Uterus (tissue), 2 donors: ENCODE measurements at regions not wholly inside any gene's neighbourhood (a gene's known extent, or its start where the extent isn't known, plus 50 kb on each side); places are given as distances from the start of the nearest gene placed in this dataset.

Experiments
- POLR2A ChIP-seq, 2 donors: fragments of 450-650 bp; IDR thresholded peaks; one replicate each; pipeline ENCODE4 v1.6.1; 2016; ENCODE audit warnings: antibody characterized with exemption in 2 of 2, mild to moderate bottlenecking in 1 of 2, moderate library complexity in 1 of 2
- TF ChIP-seq, protein P1 (sequence below), 4 experiments: fragments of 200-600 bp in 2 of 4; fragments of 450-650 bp in 2 of 4; sonication (generic) in 2 of 4; IDR thresholded peaks; one replicate each; pipeline ENCODE4 v1.5.1; 2016 to 2019; ENCODE audit warnings: antibody characterized with exemption in 4 of 4, mild to moderate bottlenecking in 2 of 4, moderate library complexity in 1 of 4

DNA sequence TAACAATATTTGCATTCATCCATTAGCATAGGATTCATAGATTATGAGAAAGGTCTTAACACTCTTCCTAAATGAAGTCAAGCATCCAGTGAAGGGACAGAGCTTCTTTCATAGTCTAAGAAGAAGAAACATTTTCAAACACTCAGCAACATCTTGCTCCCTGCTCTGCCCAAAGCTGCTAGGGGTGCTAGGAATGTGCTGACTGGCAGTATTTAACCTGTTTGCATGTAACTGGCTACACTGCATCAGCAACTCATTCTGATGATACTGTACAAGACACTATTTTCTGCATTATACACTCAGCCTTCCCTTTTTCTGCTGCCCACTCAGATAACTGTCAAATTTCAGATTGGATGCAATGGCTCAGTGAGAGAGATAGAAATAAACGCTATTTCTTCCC is 495.1 kb upstream of the ARID1B start:
- TF ChIP-seq, protein P1, sequence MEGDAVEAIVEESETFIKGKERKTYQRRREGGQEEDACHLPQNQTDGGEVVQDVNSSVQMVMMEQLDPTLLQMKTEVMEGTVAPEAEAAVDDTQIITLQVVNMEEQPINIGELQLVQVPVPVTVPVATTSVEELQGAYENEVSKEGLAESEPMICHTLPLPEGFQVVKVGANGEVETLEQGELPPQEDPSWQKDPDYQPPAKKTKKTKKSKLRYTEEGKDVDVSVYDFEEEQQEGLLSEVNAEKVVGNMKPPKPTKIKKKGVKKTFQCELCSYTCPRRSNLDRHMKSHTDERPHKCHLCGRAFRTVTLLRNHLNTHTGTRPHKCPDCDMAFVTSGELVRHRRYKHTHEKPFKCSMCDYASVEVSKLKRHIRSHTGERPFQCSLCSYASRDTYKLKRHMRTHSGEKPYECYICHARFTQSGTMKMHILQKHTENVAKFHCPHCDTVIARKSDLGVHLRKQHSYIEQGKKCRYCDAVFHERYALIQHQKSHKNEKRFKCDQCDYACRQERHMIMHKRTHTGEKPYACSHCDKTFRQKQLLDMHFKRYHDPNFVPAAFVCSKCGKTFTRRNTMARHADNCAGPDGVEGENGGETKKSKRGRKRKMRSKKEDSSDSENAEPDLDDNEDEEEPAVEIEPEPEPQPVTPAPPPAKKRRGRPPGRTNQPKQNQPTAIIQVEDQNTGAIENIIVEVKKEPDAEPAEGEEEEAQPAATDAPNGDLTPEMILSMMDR (IDR thresholded peaks at IDR 0.05) = no peak
- no peak for TF ChIP-seq POLR2A (IDR thresholded peaks at IDR 0.05)
